ENCODE measurements at regions not wholly inside any gene's neighbourhood (a gene's known extent, or its start where the extent isn't known, plus 50 kb on each side); places are given as distances from the start of the nearest gene placed in this dataset.

DNA sequence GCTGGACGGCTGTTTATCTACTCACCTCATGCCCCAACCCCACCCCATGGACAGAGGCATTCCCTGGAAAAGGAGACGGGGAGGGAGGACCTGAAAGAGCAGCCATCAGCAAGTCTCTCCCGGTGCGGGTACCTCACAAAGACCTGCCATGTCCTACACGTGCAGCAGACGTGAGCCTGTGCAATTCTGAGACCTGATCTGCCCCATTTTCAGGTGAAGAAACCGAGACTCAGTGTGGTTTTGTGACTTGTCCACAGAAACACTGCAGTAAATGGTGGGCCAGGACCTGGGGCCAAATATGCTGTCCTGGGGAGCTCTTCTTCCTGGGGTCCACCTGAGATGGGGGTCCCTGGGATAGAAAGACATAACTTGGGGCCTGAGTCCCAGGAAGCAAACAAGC, 137.0 kb upstream of the LINGO1 start:
- DNase-seq (no peak), ATAC-seq (no peak)
- Mint-ChIP-seq H3K4me3 (no peak overlapping the region), H3K27me3 (peaks cover 40% of the 10 kb centered on the region), H3K27ac (no peak overlapping the region), H3K36me3 (ENCODE audit: low read depth) (no peaks in the 10 kb centered on the region), H3K4me1 (peaks cover 6% of the 10 kb centered on the region)
- no peaks in the 10 kb centered on the region for H3K9me3 ChIP-seq (ENCODE audit: control insufficient read depth, low read length, poor library complexity, severe bottlenecking)

DNA sequence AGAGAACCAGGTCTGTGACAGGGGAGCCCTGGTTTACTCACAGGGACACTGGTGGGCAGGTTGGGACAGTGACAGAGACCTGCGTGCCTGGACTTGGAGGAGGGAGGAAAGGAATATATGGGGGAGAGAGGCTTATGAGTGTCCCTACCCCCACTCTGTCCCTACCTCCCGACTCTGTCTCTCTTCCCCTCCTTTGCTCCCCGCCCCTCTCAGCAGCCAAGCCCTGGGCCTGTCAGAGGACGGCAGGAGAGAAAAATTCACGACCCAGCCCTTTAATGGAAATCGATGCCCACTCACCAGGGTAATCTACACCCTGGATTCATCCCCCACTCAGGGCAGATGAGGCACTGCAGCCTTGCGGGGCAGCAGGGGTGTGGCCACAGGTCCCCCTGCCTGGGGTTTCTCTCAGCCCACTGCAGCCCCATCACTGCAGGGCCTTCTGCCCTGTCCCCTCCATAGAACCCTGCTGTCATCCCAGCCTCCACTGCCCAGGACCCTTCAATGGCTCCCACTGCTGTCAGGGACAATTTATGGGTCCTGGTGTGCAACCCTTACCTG, 135.9 kb upstream of the LINGO1 start:
- H3K27me3 Mint-ChIP-seq: peaks cover 51% of the 10 kb centered on the region
- no peak overlapping the region for H3K27ac Mint-ChIP-seq
- H3K4me3 Mint-ChIP-seq: no peak overlapping the region
- no peaks in the 10 kb centered on the region for H3K36me3 Mint-ChIP-seq (ENCODE audit: low read depth)
- no peak for ATAC-seq
- H3K4me1 Mint-ChIP-seq: peaks cover 6% of the 10 kb centered on the region
- DNase-seq: no peak
- no peaks in the 10 kb centered on the region for H3K9me3 ChIP-seq (ENCODE audit: control insufficient read depth, low read length, poor library complexity, severe bottlenecking)

DNA sequence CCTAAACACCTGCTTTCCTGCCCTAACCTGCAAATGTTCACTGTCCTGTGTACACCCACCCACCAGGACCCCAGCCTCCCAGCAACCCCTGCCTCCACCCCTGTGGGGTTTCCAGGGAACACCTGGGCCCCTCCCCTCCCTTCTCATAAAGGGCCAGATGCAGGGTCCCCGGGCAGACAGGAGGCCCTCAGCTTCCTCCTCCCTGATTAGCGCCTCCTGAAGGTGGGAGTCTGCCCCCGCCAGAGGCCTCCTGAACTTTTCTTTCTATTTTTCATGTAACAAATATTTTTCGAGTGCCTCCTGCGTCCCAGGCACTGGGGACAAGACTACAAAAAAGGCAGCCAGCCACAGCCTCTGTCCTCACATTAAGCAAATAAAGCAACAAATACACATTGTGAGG, 135.4 kb upstream of the LINGO1 start:
- ATAC-seq: no peak
- Mint-ChIP-seq H3K27me3 (peaks cover 53% of the 10 kb centered on the region), H3K36me3 (ENCODE audit: low read depth) (no peaks in the 10 kb centered on the region), H3K27ac (no peak overlapping the region), H3K4me1 (peaks cover 6% of the 10 kb centered on the region), H3K4me3 (no peak overlapping the region)
- DNase-seq: no peak
- H3K9me3 ChIP-seq (ENCODE audit: control insufficient read depth, low read length, poor library complexity, severe bottlenecking): no peaks in the 10 kb centered on the region

DNA sequence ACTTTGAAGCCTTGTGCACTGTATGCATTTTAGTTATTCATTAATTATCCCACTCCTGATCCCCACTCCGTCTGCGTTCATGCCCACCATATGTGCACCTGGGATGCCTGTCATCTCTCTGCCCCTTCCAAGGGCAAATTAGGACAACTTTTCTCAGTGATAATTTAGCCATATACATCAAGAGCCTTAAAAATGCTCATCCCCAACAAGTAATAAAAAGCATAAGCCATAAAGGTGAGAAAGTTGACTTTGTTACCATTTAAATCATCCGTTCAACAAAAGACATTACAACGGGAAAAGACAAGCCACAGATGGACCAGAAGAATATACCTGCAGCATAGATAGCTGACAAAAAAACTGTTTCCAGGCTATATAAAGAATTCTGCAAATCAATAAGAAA, 131.4 kb upstream of the LINGO1 start:
- ATAC-seq: no peak
- no peaks in the 10 kb centered on the region for H3K36me3 Mint-ChIP-seq (ENCODE audit: low read depth)
- H3K27me3 Mint-ChIP-seq: peaks cover 61% of the 10 kb centered on the region
- no peaks in the 10 kb centered on the region for H3K9me3 ChIP-seq (ENCODE audit: control insufficient read depth, low read length, poor library complexity, severe bottlenecking)
- no peak overlapping the region for H3K4me3 Mint-ChIP-seq
- no peak for DNase-seq
- peaks cover 3% of the 10 kb centered on the region for H3K4me1 Mint-ChIP-seq
- no peak overlapping the region for H3K27ac Mint-ChIP-seq

DNA sequence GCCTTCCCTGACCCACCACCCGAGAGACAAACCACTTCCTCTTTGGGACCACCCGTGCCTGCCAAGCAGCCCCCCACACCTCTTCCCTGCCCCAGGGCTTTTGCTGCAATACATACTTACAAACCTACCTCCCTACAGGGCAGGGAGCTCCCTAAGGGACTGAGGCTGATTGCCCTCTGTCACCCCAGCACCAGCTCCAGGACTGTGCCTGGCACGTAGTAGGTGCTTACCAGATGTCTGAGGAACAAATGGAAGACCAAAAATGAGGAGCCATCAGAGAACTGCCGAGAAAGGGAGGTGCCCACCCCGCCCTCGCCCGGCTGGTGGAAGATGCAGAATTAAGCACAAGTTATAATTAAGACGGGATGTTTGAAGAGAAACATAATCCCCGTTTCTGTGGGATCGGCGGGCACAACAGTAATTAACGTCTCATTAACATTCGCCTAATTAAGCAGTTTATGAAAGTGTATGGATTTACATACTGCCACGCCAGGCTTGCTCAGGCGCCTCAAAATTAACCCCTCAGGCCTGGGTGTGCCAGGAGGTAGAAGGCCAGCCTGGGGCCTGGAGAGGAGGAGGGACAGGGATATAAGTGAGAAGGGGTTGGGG, 130.1 kb upstream of the LINGO1 start:
- Mint-ChIP-seq H3K4me1 (peaks cover 3% of the 10 kb centered on the region), H3K27me3 (peaks cover 49% of the 10 kb centered on the region), H3K27ac (no peak overlapping the region), H3K36me3 (ENCODE audit: low read depth) (no peaks in the 10 kb centered on the region), H3K4me3 (no peak overlapping the region)
- no peaks in the 10 kb centered on the region for H3K9me3 ChIP-seq (ENCODE audit: control insufficient read depth, low read length, poor library complexity, severe bottlenecking)
- no peak for DNase-seq
- ATAC-seq: no peak

DNA sequence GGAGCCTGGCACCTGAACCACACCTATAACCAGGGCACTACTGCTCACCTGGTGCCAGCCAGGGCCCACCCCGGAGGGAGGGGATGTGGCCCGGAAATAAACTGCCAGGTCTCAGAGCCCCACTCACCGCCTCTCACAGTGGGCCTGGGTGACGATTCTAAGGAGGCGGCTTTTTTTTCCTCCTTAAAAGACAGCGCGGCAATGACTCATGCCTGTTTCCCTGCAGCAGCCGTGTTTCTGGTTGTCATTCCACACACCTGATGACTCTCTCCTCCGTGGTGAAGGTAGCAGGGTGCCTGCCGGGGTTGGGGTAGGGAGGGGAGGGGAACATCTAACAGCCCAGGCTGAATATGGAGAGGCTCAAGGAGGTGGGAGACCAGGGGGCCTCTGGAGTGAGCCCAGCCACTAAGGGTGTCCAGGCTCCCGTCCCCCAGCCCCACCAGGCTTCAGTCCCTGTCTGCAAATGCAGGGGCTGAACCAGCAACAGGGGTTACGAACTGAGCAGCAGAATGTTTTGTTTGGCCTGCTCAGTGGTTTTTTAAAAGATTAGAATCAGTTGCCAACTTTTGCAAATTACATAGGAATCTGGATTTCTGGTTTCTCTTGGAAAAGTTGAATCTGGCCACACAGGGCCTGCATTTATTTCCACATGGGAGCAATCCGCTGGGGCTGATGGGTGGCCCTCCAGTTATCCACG, 127.3 kb upstream of the LINGO1 start:
- Mint-ChIP-seq H3K27me3 (peaks cover 44% of the 10 kb centered on the region), H3K27ac (no peak overlapping the region), H3K36me3 (ENCODE audit: low read depth) (peaks cover 2% of the 10 kb centered on the region), H3K4me3 (no peak overlapping the region), H3K4me1 (no peaks in the 10 kb centered on the region)
- no peaks in the 10 kb centered on the region for H3K9me3 ChIP-seq (ENCODE audit: control insufficient read depth, low read length, poor library complexity, severe bottlenecking)
- no peak for DNase-seq
- ATAC-seq: no peak

DNA sequence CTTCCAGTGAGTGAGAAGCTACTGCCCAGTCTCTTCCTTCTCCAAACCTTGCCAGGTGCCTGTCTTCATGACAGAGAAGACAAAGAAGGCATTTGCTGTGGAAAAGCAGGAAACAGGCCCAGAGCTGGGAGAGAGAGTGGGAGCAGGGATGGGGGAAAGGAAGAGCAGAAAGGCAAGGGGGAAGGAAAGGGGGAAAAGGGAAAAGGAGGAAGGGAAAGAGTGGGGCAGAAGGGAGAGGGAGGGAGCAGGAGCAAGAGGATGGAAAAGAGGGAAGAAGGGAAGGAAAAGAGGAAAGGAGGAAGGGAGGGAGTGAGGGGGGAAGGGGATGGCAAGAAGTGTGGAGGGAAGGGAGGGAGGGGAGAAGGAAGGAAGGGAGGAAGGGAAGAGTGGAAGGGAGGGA, 121.2 kb upstream of the LINGO1 start:
- H3K27ac Mint-ChIP-seq: no peak overlapping the region
- H3K4me1 Mint-ChIP-seq: no peaks in the 10 kb centered on the region
- H3K4me3 Mint-ChIP-seq: no peak overlapping the region
- H3K9me3 ChIP-seq (ENCODE audit: control insufficient read depth, low read length, poor library complexity, severe bottlenecking): no peaks in the 10 kb centered on the region
- peaks cover 2% of the 10 kb centered on the region for H3K36me3 Mint-ChIP-seq (ENCODE audit: low read depth)
- no peak for ATAC-seq
- no peak for DNase-seq
- H3K27me3 Mint-ChIP-seq: peaks cover 45% of the 10 kb centered on the region

DNA sequence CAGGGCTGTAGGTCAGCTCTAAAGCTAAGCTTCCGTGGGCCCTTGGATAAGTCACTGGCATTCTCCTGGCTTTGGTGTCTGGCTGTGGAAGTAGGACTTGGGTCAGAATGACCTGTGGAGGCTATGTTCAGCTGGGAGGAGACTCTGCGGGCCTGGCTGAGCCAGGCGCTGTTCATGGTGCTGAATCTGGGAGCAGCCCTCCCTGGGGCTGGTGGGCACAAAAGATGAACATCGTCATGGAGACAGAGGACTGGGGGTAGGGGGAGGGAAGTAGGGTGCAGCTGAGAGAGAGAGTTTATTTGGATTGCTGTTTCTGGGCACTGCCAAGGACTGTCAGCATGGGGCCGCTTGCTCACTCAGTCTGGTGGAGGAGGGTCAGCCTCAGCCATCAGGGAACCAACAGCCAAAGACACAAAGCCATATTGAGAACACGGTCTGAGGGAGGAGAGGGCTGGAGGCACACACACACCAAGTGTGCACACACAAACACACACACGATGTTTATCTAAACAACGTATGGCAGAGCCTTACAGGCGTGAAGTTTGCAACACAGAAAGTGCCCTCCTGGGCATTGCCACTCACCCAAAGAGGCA, 120.7 kb upstream of the LINGO1 start:
- no peak overlapping the region for H3K27ac Mint-ChIP-seq

DNA sequence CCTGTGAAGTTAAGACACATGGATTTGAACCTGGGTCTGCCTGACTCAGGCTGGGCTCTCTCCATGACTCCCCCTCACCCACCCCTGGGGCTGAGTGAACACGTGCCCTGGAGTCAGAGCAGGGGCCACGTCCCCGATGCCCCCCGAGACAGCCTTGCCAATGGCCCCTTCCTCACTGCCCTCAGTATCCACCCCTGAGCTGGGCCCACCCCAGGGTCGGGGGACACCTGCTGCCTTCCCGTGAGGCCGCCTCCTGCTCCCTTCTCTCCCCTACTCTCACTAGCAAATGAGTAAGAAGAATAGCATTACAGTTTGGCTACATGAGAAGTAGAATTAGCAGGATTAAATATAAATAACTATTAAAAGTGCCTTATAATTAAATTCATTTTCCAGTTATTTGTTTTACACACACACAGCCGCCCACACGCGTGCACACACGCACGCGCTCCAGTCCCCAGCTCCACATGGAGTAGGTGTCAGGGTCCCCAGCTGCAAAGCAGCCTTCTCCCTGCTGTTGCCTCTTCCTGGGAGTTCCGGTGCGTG, 117.4 kb upstream of the LINGO1 start:
- Mint-ChIP-seq H3K36me3 (ENCODE audit: low read depth) (no peaks in the 10 kb centered on the region), H3K4me3 (no peak overlapping the region), H3K4me1 (peaks cover 9% of the 10 kb centered on the region), H3K27ac (no peak overlapping the region), H3K27me3 (peaks cover 26% of the 10 kb centered on the region)
- DNase-seq (no peak), ATAC-seq (no peak)
- no peaks in the 10 kb centered on the region for H3K9me3 ChIP-seq (ENCODE audit: control insufficient read depth, low read length, poor library complexity, severe bottlenecking)

More for the DNA sequence above, 120.7 kb upstream of the LINGO1 start:
- H3K9me3 ChIP-seq (ENCODE audit: control insufficient read depth, low read length, poor library complexity, severe bottlenecking): no peaks in the 10 kb centered on the region
- Mint-ChIP-seq H3K4me1 (peaks cover under 1% of the 10 kb centered on the region), H3K4me3 (no peak overlapping the region), H3K27me3 (peaks cover 45% of the 10 kb centered on the region), H3K36me3 (ENCODE audit: low read depth) (peaks cover 2% of the 10 kb centered on the region)
- ATAC-seq (no peak), DNase-seq (no peak)

DNA sequence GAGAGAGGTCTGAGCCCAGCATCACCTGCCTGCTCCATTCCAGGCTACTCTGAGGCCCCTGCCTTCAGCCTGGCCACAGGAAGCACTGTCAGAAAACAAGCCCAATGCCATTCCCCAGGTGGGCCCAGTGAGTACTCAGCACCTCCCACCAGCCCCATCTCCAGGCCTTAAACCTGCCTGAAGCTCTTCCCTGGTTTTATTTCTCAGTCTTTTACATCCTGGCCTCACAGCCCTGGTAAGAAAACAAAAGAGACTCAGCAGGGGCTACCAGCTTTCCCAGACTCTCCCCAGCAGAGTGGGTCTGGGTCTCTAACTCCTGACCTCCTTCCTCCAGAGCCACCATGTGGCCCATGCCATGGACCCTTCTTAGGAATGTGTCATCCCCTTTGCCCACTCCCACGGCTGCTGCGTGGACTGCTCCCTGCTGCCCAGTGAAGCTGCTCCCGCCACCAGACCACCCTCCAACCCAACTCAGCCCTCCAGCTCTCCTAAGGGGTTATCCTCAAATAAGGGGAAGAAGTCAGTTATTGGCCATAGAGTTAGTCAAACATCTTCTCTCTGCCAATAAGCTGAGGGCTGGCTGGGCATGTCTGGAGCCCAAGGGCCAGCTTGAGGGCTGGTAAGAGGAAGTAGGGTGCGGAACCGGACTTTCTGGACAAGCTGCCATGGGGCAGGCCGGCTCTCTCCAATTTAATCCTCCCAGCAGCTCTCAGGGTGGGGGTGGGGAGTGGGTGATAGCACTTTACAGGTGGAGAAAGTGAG, 116.7 kb upstream of the LINGO1 start:
- Mint-ChIP-seq H3K27ac (no peak overlapping the region), H3K4me3 (no peak overlapping the region), H3K27me3 (peaks cover 26% of the 10 kb centered on the region), H3K36me3 (ENCODE audit: low read depth) (no peaks in the 10 kb centered on the region), H3K4me1 (peaks cover 9% of the 10 kb centered on the region)
- ATAC-seq (no peak), DNase-seq (no peak)
- no peaks in the 10 kb centered on the region for H3K9me3 ChIP-seq (ENCODE audit: control insufficient read depth, low read length, poor library complexity, severe bottlenecking)

DNA sequence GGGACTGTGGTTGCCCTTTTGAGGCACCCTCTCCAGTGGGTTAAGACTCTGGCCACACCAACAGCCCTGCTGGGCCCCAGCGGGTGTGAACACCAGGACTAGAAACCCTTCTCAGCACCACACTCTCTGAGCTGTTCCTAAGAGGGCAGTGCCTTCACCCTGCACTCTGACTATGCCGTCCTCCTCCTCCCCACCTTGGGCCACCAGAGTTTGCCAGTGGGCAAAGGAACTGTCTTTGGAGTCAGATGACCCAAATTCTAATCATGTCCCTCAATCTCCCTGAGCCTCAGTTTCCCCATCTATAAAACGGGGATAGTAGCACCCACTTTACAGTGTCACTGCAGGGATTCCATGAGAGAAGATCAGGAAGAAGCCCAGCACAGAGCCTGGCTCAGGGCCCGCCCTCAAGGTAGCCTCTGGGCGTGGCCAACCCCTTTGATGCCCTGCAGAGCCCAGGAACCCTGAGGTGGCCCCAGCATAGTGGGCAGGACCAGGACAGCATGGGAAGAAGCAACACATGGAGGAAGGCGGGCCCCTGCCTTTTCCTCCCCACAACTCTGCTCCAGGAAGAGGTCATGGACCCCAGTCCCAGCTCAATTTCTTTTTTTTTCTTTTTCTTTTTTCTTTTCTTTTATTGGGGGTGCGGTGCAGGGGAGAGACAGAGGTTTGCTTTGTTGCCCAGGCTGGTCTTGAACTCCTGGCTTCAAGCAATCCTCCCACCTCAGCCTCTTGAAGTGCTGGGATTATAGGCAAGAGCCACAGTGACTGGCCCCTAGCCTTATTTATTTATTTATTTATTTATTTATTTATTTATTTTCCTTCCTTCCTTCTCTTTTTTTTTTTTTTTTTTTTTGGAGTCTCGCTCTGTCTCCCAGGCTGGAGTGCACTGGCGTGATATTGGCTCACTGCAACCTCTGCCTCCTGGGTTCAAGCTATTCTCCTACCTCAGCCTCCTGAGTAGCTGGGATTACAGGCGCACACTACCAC, 115.7 kb upstream of the LINGO1 start:
- no peaks in the 10 kb centered on the region for H3K9me3 ChIP-seq (ENCODE audit: control insufficient read depth, low read length, poor library complexity, severe bottlenecking)
- ATAC-seq (no peak), DNase-seq (no peak)
- H3K4me1 Mint-ChIP-seq: peaks cover 9% of the 10 kb centered on the region
- H3K4me3 Mint-ChIP-seq: no peak overlapping the region
- no peaks in the 10 kb centered on the region for H3K36me3 Mint-ChIP-seq (ENCODE audit: low read depth)
- H3K27me3 Mint-ChIP-seq: peaks cover 28% of the 10 kb centered on the region
- no peak overlapping the region for H3K27ac Mint-ChIP-seq

Measured in T-helper 17 cell (primary cell).